ENCODE measurements at regions not wholly inside any gene's neighbourhood (a gene's known extent, or its start where the extent isn't known, plus 50 kb on each side); places are given as distances from the start of the nearest gene placed in this dataset.

DNA sequence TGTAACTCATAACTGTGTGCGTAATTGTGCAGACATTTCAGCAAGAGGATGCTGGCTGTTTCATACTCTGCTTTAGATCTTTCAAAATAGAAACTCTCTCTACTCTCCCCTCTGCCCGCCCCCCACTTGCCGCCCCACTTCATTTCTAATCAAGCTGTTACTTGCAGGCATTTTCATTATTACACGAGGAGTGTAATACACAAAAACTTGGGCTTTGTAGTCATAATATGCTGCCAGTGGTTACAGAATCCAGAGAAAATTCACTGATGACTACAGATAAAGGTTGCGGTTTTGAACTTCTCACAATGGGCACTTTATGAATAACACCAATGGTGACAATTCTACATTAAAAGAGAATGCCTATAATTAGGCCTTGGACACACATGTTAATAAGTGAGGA lies 194.0 kb upstream of the POU3F2 start:
- Histone ChIP-seq H3K9me3 (ENCODE audit: control insufficient read depth, low read length) (no peaks in the 10 kb centered on the region), H3K9ac (ENCODE audit: low read length) (no peak overlapping the region), H3K27me3 (replicated peaks; ENCODE audit: control insufficient read depth, insufficient read depth, low read length) (no peaks in the 10 kb centered on the region), H3K4me1 (ENCODE audit: control insufficient read depth, insufficient read depth, low read length) (no peaks in the 10 kb centered on the region), H3K4me3 (ENCODE audit: low read length) (no peak overlapping the region), H3K36me3 (ENCODE audit: control insufficient read depth, insufficient read depth, low read length, severe bottlenecking) (no peaks in the 10 kb centered on the region)
- no peak for DNase-seq (ENCODE audit: low read depth)

DNA sequence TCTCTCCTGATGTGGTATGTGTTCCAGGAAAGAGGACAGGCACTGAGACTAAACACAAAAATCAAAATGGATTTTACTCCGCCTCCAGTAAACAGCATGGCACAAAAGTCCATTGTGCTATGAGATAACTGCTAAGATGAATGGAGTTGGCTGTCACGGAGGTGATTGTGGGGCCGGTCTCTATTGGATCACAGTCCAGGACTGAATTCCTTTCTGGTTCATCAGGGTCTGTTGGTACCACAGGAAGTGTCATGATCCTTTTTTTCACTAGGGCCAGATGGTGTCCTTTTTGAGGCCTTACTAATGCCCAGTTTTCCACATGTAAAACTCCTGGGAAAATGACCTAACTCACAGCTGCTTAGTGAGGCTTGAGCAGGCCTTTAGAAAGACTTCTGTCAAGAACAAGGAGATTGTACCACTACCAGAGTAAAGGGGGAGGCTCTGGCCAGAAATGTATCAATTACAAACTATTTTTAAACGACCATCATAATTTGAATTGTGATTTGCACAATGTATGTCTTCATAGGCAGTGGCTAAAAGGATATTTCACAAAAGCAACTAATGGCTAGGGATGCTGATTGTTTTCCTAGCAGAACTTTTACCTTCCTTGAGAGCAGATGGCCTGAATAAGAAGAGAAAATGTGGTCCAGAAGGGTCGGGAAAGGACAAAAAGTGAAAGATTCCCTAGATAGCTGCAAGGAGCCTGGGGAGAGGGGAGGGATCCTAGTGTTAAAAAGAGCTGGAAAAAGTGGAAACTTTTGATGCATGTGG lies 192.2 kb upstream of the POU3F2 start:
- no peak overlapping the region for H3K9ac ChIP-seq (ENCODE audit: low read length)
- DNase-seq (ENCODE audit: low read depth): no peak
- no peaks in the 10 kb centered on the region for H3K36me3 ChIP-seq (ENCODE audit: control insufficient read depth, insufficient read depth, low read length, severe bottlenecking)
- no peaks in the 10 kb centered on the region for H3K27me3 ChIP-seq (replicated peaks; ENCODE audit: control insufficient read depth, insufficient read depth, low read length)
- H3K9me3 ChIP-seq (ENCODE audit: control insufficient read depth, low read length): no peaks in the 10 kb centered on the region
- no peak overlapping the region for H3K4me3 ChIP-seq (ENCODE audit: low read length)
- no peaks in the 10 kb centered on the region for H3K4me1 ChIP-seq (ENCODE audit: control insufficient read depth, insufficient read depth, low read length)

- Histone ChIP-seq H3K9me3 (ENCODE audit: control insufficient read depth, low read length) (no peaks in the 10 kb centered on the region), H3K4me1 (ENCODE audit: control insufficient read depth, insufficient read depth, low read length) (no peaks in the 10 kb centered on the region), H3K36me3 (ENCODE audit: control insufficient read depth, insufficient read depth, low read length, severe bottlenecking) (no peaks in the 10 kb centered on the region), H3K4me3 (ENCODE audit: low read length) (no peak overlapping the region), H3K9ac (ENCODE audit: low read length) (no peak overlapping the region), H3K27me3 (replicated peaks; ENCODE audit: control insufficient read depth, insufficient read depth, low read length) (no peaks in the 10 kb centered on the region)
- DNase-seq (ENCODE audit: low read depth): no peak
These were observed 190.3 kb upstream of the POU3F2 start for GRCh38 chr6:98644063-98644462.

GRCh38 chr6:98648211-98648914 lies 186.0 kb upstream of the POU3F2 start:
- Histone ChIP-seq H3K9ac (ENCODE audit: low read length) (no peak overlapping the region), H3K4me3 (ENCODE audit: low read length) (no peak overlapping the region), H3K4me1 (ENCODE audit: control insufficient read depth, insufficient read depth, low read length) (no peaks in the 10 kb centered on the region), H3K27me3 (replicated peaks; ENCODE audit: control insufficient read depth, insufficient read depth, low read length) (no peaks in the 10 kb centered on the region), H3K9me3 (ENCODE audit: control insufficient read depth, low read length) (no peaks in the 10 kb centered on the region), H3K36me3 (ENCODE audit: control insufficient read depth, insufficient read depth, low read length, severe bottlenecking) (no peaks in the 10 kb centered on the region)
- no peak for DNase-seq (ENCODE audit: low read depth)

- Histone ChIP-seq H3K27me3 (replicated peaks; ENCODE audit: control insufficient read depth, insufficient read depth, low read length) (no peaks in the 10 kb centered on the region), H3K9me3 (ENCODE audit: control insufficient read depth, low read length) (no peaks in the 10 kb centered on the region), H3K9ac (ENCODE audit: low read length) (no peak overlapping the region), H3K36me3 (ENCODE audit: control insufficient read depth, insufficient read depth, low read length, severe bottlenecking) (no peaks in the 10 kb centered on the region), H3K4me1 (ENCODE audit: control insufficient read depth, insufficient read depth, low read length) (no peaks in the 10 kb centered on the region), H3K4me3 (ENCODE audit: low read length) (no peak overlapping the region)
- no peak for DNase-seq (ENCODE audit: low read depth)
These were observed 183.4 kb upstream of the POU3F2 start for GRCh38 chr6:98650941-98651340.

DNA sequence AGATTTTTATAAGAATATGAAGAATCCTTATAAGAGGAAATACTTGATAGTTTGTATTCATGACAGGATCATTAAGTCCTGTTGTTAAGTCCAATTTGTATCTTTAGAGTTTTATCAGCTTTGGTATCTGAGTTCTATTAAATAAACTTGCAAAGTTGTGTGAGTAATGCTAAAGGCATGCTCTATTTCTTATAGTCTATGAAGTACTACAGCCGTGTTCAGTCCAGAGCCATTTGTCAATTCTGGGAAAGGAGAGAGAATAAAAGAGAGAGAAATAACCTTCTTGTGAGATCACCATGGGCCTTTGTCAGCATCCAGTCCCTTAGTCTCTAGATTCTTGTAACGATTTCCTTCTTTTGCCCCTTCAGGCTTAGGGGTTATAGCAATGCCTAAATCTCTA lies 181.2 kb upstream of the POU3F2 start:
- H3K36me3 ChIP-seq (ENCODE audit: control insufficient read depth, insufficient read depth, low read length, severe bottlenecking): no peaks in the 10 kb centered on the region
- DNase-seq (ENCODE audit: low read depth): no peak
- H3K9ac ChIP-seq (ENCODE audit: low read length): no peak overlapping the region
- H3K4me3 ChIP-seq (ENCODE audit: low read length): no peak overlapping the region
- no peaks in the 10 kb centered on the region for H3K9me3 ChIP-seq (ENCODE audit: control insufficient read depth, low read length)
- H3K4me1 ChIP-seq (ENCODE audit: control insufficient read depth, insufficient read depth, low read length): no peaks in the 10 kb centered on the region
- no peaks in the 10 kb centered on the region for H3K27me3 ChIP-seq (replicated peaks; ENCODE audit: control insufficient read depth, insufficient read depth, low read length)

DNA sequence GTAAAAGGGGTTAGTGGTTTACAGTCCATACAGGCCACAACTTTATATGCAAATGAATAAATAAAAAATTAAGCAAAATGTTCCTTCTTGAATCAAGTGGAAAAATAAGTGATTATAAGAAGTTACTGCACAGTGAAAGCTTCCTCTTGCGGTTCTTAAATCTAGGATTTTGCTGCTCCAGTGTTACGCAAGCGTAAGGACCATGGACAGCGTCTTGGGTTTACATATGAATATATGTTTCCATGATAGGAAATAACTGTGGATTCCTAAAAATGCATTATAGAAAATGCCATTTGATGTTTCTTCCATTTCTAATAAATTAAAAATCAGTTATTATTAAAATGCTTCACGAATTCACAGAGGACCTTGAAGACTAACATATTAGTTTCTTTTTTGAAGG lies 176.6 kb upstream of the POU3F2 start:
- Histone ChIP-seq H3K27me3 (replicated peaks; ENCODE audit: control insufficient read depth, insufficient read depth, low read length) (no peaks in the 10 kb centered on the region), H3K36me3 (ENCODE audit: control insufficient read depth, insufficient read depth, low read length, severe bottlenecking) (no peaks in the 10 kb centered on the region), H3K9me3 (ENCODE audit: control insufficient read depth, low read length) (no peaks in the 10 kb centered on the region), H3K9ac (ENCODE audit: low read length) (no peak overlapping the region), H3K4me1 (ENCODE audit: control insufficient read depth, insufficient read depth, low read length) (no peaks in the 10 kb centered on the region), H3K4me3 (ENCODE audit: low read length) (no peak overlapping the region)
- DNase-seq (ENCODE audit: low read depth): peak; percentile 53

GRCh38 chr6:98669371-98669770 lies 165.0 kb upstream of the POU3F2 start:
- Histone ChIP-seq H3K36me3 (ENCODE audit: control insufficient read depth, insufficient read depth, low read length, severe bottlenecking) (no peaks in the 10 kb centered on the region), H3K9ac (ENCODE audit: low read length) (no peak overlapping the region), H3K9me3 (ENCODE audit: control insufficient read depth, low read length) (no peaks in the 10 kb centered on the region), H3K4me1 (ENCODE audit: control insufficient read depth, insufficient read depth, low read length) (no peaks in the 10 kb centered on the region), H3K27me3 (replicated peaks; ENCODE audit: control insufficient read depth, insufficient read depth, low read length) (no peaks in the 10 kb centered on the region), H3K4me3 (ENCODE audit: low read length) (no peak overlapping the region)
- no peak for DNase-seq (ENCODE audit: low read depth)

DNA sequence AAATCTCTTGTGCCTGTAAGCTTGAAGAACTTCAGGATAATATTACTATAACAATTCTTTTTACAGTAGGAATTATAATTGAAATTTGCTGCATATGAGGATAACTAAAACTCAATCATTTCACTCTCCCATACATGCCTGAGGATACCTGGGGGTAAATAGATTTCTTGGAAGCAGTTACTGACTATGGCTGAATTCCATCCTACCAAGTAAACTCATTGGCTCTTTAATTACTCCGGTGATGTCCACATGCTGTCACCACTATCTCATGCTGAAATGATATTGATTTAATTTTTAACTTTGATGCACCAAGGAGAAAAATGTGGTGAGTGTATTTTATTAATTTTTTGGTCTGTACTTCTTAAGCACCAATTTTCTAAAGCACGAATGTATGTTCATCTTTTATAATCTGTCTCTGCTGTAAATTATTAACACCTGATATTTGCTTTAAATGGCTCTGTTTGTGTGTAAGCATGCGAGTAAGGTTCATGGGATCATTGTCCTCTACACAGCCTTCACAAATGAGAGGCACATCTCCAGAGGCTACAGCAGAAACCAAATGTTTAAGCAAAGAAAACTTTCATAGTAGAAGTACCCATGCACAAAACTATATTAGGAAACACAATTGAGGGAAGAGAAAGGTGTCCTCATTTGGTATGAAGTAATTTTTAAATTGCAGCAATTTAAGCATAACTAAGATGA lies 164.2 kb upstream of the POU3F2 start:
- H3K27me3 ChIP-seq (replicated peaks; ENCODE audit: control insufficient read depth, insufficient read depth, low read length): no peaks in the 10 kb centered on the region
- H3K9me3 ChIP-seq (ENCODE audit: control insufficient read depth, low read length): no peaks in the 10 kb centered on the region
- no peak overlapping the region for H3K4me3 ChIP-seq (ENCODE audit: low read length)
- no peak overlapping the region for H3K9ac ChIP-seq (ENCODE audit: low read length)
- DNase-seq (ENCODE audit: low read depth): no peak
- H3K36me3 ChIP-seq (ENCODE audit: control insufficient read depth, insufficient read depth, low read length, severe bottlenecking): no peaks in the 10 kb centered on the region
- H3K4me1 ChIP-seq (ENCODE audit: control insufficient read depth, insufficient read depth, low read length): no peaks in the 10 kb centered on the region

- H3K9me3 ChIP-seq (ENCODE audit: control insufficient read depth, low read length): no peaks in the 10 kb centered on the region
- no peak for DNase-seq (ENCODE audit: low read depth)
- no peaks in the 10 kb centered on the region for H3K27me3 ChIP-seq (replicated peaks; ENCODE audit: control insufficient read depth, insufficient read depth, low read length)
- H3K4me3 ChIP-seq (ENCODE audit: low read length): no peak overlapping the region
- no peaks in the 10 kb centered on the region for H3K36me3 ChIP-seq (ENCODE audit: control insufficient read depth, insufficient read depth, low read length, severe bottlenecking)
- H3K9ac ChIP-seq (ENCODE audit: low read length): no peak overlapping the region
- H3K4me1 ChIP-seq (ENCODE audit: control insufficient read depth, insufficient read depth, low read length): no peaks in the 10 kb centered on the region
These were observed 161.5 kb upstream of the POU3F2 start for GRCh38 chr6:98672681-98673475.

DNA sequence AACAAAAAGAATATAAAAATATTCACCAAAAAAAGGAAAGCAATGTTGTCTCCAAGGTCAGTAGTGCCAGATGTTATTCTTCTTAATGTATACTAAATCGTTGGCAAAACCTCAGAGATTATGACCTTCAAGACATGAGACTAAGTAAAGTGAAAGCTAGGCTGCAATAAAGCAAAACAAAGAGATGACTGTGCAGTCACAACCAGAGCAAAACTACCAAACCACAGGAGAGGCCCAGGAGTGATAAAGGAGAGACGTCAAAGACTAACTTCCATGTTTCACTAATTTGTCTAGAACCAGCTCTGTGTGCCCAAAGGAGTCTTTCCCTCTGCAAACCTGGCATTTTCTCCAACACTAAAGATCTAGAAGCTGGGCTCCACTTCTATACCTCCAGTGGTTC lies 155.9 kb upstream of the POU3F2 start:
- Histone ChIP-seq H3K9ac (ENCODE audit: low read length) (no peak overlapping the region), H3K4me3 (ENCODE audit: low read length) (no peak overlapping the region), H3K9me3 (ENCODE audit: control insufficient read depth, low read length) (no peaks in the 10 kb centered on the region), H3K27me3 (replicated peaks; ENCODE audit: control insufficient read depth, insufficient read depth, low read length) (no peaks in the 10 kb centered on the region), H3K36me3 (ENCODE audit: control insufficient read depth, insufficient read depth, low read length, severe bottlenecking) (no peaks in the 10 kb centered on the region), H3K4me1 (ENCODE audit: control insufficient read depth, insufficient read depth, low read length) (no peaks in the 10 kb centered on the region)
- no peak for DNase-seq (ENCODE audit: low read depth)
